NCI-H2171 (cell line): ENCODE measurements at regions not wholly inside any gene's neighbourhood (a gene's known extent, or its start where the extent isn't known, plus 50 kb on each side); places are given as distances from the start of the nearest gene placed in this dataset.
"Not testable (repeated sequence)": the region's sequence is repeated elsewhere in the genome, so short reads cannot be mapped to it uniquely, and the experiment has no call there.

Experiments used
- DNase-seq: peaks from one replicate; lab custom pipeline; 2025; lab: John Stamatoyannopoulos, UW

- peak; percentile 21 for DNase-seq
Measured at GRCh38 chr12:37666069-37666781, 650.3 kb upstream of the ALG10B start.

GRCh38 chr12:37668557-37668956 is 648.0 kb upstream of the ALG10B start:
- DNase-seq, result not testable (repeated sequence)

- no peak for DNase-seq
Measured at GRCh38 chr12:37672655-37673260, 643.8 kb upstream of the ALG10B start.

- DNase-seq, result no peak
Measured at GRCh38 chr12:37720846-37721245, 595.7 kb upstream of the ALG10B start.

- no peak for DNase-seq
Measured at GRCh38 chr12:37733856-37734255, 582.7 kb upstream of the ALG10B start.
